ENCODE measurements at regions not wholly inside any gene's neighbourhood (a gene's known extent, or its start where the extent isn't known, plus 50 kb on each side); places are given as distances from the start of the nearest gene placed in this dataset.

GRCh38 chr13:76809389-76809788, 76.8 kb downstream of the KCTD12 start:
- no peak for TF ChIP-seq CTCF (IDR thresholded peaks at IDR 0.05; ENCODE audit: control insufficient read depth, insufficient read depth, low read depth, low read length, missing control alignments)
- no peak overlapping the region for H3K4me3 ChIP-seq (ENCODE audit: control insufficient read depth, low read depth, low read length)
- DNase-seq (ENCODE audit: low read depth): no peak

GRCh38 chr13:76808927-76809326, 77.3 kb downstream of the KCTD12 start:
- no peak for TF ChIP-seq CTCF (IDR thresholded peaks at IDR 0.05; ENCODE audit: control insufficient read depth, insufficient read depth, low read depth, low read length, missing control alignments)
- DNase-seq (ENCODE audit: low read depth): no peak
- H3K4me3 ChIP-seq (ENCODE audit: control insufficient read depth, low read depth, low read length): no peak overlapping the region

GRCh38 chr13:76804801-76805200, 81.4 kb downstream of the KCTD12 start:
- TF ChIP-seq CTCF (IDR thresholded peaks at IDR 0.05; ENCODE audit: control insufficient read depth, insufficient read depth, low read depth, low read length, missing control alignments): no peak
- H3K4me3 ChIP-seq (ENCODE audit: control insufficient read depth, low read depth, low read length): no peak overlapping the region
- no peak for DNase-seq (ENCODE audit: low read depth)

GRCh38 chr13:76803831-76804230, 82.4 kb downstream of the KCTD12 start:
- no peak for DNase-seq (ENCODE audit: low read depth)
- no peak for TF ChIP-seq CTCF (IDR thresholded peaks at IDR 0.05; ENCODE audit: control insufficient read depth, insufficient read depth, low read depth, low read length, missing control alignments)
- no peak overlapping the region for H3K4me3 ChIP-seq (ENCODE audit: control insufficient read depth, low read depth, low read length)

GRCh38 chr13:76800943-76801342, 85.3 kb downstream of the KCTD12 start:
- no peak overlapping the region for H3K4me3 ChIP-seq (ENCODE audit: control insufficient read depth, low read depth, low read length)
- no peak for DNase-seq (ENCODE audit: low read depth)
- no peak for TF ChIP-seq CTCF (IDR thresholded peaks at IDR 0.05; ENCODE audit: control insufficient read depth, insufficient read depth, low read depth, low read length, missing control alignments)

GRCh38 chr13:76799696-76800095, 86.5 kb downstream of the KCTD12 start:
- H3K4me3 ChIP-seq (ENCODE audit: control insufficient read depth, low read depth, low read length): no peak overlapping the region
- TF ChIP-seq CTCF (IDR thresholded peaks at IDR 0.05; ENCODE audit: control insufficient read depth, insufficient read depth, low read depth, low read length, missing control alignments): no peak
- no peak for DNase-seq (ENCODE audit: low read depth)

GRCh38 chr13:76798037-76798436, 88.2 kb downstream of the KCTD12 start:
- TF ChIP-seq CTCF (IDR thresholded peaks at IDR 0.05; ENCODE audit: control insufficient read depth, insufficient read depth, low read depth, low read length, missing control alignments): no peak
- DNase-seq (ENCODE audit: low read depth): no peak

More at GRCh38 chr13:76798037-76798436, 88.2 kb downstream of the KCTD12 start:
- no peak overlapping the region for H3K4me3 ChIP-seq (ENCODE audit: control insufficient read depth, low read depth, low read length)

Measured in AG09309 (cell line).